ENCODE measurements at regions not wholly inside any gene's neighbourhood (a gene's known extent, or its start where the extent isn't known, plus 50 kb on each side); places are given as distances from the start of the nearest gene placed in this dataset.

- no peak for TF ChIP-seq CTCF (IDR thresholded peaks at IDR 0.05; ENCODE audit: insufficient read depth, low read length)
- TF ChIP-seq POLR2AphosphoS5 (IDR thresholded peaks at IDR 0.05; ENCODE audit: low read depth), result no peak
- no peak for TF ChIP-seq REST (IDR thresholded peaks at IDR 0.05; ENCODE audit: insufficient replicate concordance, low read depth)
- no peak for TF ChIP-seq SPI1 (IDR thresholded peaks at IDR 0.05; ENCODE audit: borderline replicate concordance, low read depth)
- TF ChIP-seq GABPA (IDR thresholded peaks at IDR 0.05; ENCODE audit: low read depth), result no peak
- DNase-seq (ENCODE audit: low read depth in 1 of 2, low spot score in 1 of 2), result no peak
- Histone ChIP-seq H3K27me3 (ENCODE audit: insufficient read depth, poor library complexity, severe bottlenecking) (no peaks in the 10 kb centered on the region), H3K4me3 (replicated peaks; ENCODE audit: insufficient read depth, low read length) (no peak overlapping the region), H3K27ac (replicated peaks) (no peak overlapping the region)
Measured at GRCh38 chr10:3401491-3401938, 228.9 kb upstream of the PITRM1 start.

- Histone ChIP-seq H3K27ac (replicated peaks) (no peak overlapping the region), H3K27me3 (ENCODE audit: insufficient read depth, poor library complexity, severe bottlenecking) (no peaks in the 10 kb centered on the region), H3K4me3 (replicated peaks; ENCODE audit: insufficient read depth, low read length) (no peak overlapping the region)
- no peak for TF ChIP-seq POLR2AphosphoS5 (IDR thresholded peaks at IDR 0.05; ENCODE audit: low read depth)
- no peak for TF ChIP-seq REST (IDR thresholded peaks at IDR 0.05; ENCODE audit: insufficient replicate concordance, low read depth)
- TF ChIP-seq CTCF (IDR thresholded peaks at IDR 0.05; ENCODE audit: insufficient read depth, low read length), result no peak
- no peak for TF ChIP-seq SPI1 (IDR thresholded peaks at IDR 0.05; ENCODE audit: borderline replicate concordance, low read depth)
- TF ChIP-seq GABPA (IDR thresholded peaks at IDR 0.05; ENCODE audit: low read depth), result no peak
- no peak for DNase-seq (ENCODE audit: low read depth in 1 of 2, low spot score in 1 of 2)
Measured at GRCh38 chr10:3400348-3400747, 227.8 kb upstream of the PITRM1 start.

GRCh38 chr10:3399756-3400155 lies 227.2 kb upstream of the PITRM1 start:
- H3K27ac ChIP-seq (replicated peaks), result no peak overlapping the region
- TF ChIP-seq REST (IDR thresholded peaks at IDR 0.05; ENCODE audit: insufficient replicate concordance, low read depth) (no peak), SPI1 (IDR thresholded peaks at IDR 0.05; ENCODE audit: borderline replicate concordance, low read depth) (no peak), GABPA (IDR thresholded peaks at IDR 0.05; ENCODE audit: low read depth) (no peak), POLR2AphosphoS5 (IDR thresholded peaks at IDR 0.05; ENCODE audit: low read depth) (no peak), CTCF (IDR thresholded peaks at IDR 0.05; ENCODE audit: insufficient read depth, low read length) (no peak)
- DNase-seq (ENCODE audit: low read depth in 1 of 2, low spot score in 1 of 2), result no peak
- no peak overlapping the region for H3K4me3 ChIP-seq (replicated peaks; ENCODE audit: insufficient read depth, low read length)
- H3K27me3 ChIP-seq (ENCODE audit: insufficient read depth, poor library complexity, severe bottlenecking), result no peaks in the 10 kb centered on the region
